ENCODE measurements at regions not wholly inside any gene's neighbourhood (a gene's known extent, or its start where the extent isn't known, plus 50 kb on each side); places are given as distances from the start of the nearest gene placed in this dataset.

DNA sequence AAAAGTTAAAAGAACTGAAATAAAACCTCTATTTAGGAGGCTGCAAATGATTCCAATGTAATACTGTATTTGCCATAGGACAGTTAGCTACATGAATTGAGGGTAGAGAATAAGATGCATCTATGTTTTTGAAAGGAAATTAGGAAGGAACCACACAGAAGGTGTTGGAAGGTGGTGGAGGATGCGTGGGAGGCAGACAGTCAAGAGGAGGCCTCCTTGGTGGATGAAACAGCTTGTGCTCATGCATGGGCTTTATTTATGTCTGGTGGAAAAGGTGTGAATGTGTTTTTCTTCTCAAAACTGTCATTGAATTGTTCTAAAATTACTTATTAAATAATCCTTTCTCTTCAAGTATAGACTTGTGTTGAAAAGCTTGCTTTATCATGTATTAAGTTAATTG is 314.4 kb upstream of the NPSR1 start:
- TF ChIP-seq, protein P1, sequence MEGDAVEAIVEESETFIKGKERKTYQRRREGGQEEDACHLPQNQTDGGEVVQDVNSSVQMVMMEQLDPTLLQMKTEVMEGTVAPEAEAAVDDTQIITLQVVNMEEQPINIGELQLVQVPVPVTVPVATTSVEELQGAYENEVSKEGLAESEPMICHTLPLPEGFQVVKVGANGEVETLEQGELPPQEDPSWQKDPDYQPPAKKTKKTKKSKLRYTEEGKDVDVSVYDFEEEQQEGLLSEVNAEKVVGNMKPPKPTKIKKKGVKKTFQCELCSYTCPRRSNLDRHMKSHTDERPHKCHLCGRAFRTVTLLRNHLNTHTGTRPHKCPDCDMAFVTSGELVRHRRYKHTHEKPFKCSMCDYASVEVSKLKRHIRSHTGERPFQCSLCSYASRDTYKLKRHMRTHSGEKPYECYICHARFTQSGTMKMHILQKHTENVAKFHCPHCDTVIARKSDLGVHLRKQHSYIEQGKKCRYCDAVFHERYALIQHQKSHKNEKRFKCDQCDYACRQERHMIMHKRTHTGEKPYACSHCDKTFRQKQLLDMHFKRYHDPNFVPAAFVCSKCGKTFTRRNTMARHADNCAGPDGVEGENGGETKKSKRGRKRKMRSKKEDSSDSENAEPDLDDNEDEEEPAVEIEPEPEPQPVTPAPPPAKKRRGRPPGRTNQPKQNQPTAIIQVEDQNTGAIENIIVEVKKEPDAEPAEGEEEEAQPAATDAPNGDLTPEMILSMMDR (IDR thresholded peaks at IDR 0.05; ENCODE audit: unreplicated experiment): no peak
- H3K4me1 Mint-ChIP-seq (ENCODE audit: insufficient read depth, unreplicated experiment): peaks cover 20% of the 10 kb centered on the region
- H3K36me3 Mint-ChIP-seq (ENCODE audit: insufficient read depth, unreplicated experiment): no peaks in the 10 kb centered on the region
- H3K4me3 Mint-ChIP-seq (ENCODE audit: unreplicated experiment): no peak overlapping the region
- intact Hi-C loops (cut with micrococcal nuclease): no loop called here
- BruUV-seq (replicated peaks): no TSS peak
- ChIA-PET CTCF (interaction anchor here (0.7 to 1.2 kb wide), 2 partner anchors 23 to 741 kb away, joined by 3 to 7 read pairs; no protein-coding TSS in a partner anchor), POLR2A (interaction anchor here (0.8 kb wide), 1 partner anchor 365 kb away, joined by 3 read pairs; no protein-coding TSS in a partner anchor)
- H3K27ac Mint-ChIP-seq (ENCODE audit: low read depth, unreplicated experiment): no peak overlapping the region
- no peaks in the 10 kb centered on the region for H3K27me3 Mint-ChIP-seq (ENCODE audit: insufficient read depth, unreplicated experiment)
- DNase-seq (ENCODE audit: unreplicated experiment): no peak
- H3K9me3 Mint-ChIP-seq (ENCODE audit: unreplicated experiment): no peaks in the 10 kb centered on the region

DNA sequence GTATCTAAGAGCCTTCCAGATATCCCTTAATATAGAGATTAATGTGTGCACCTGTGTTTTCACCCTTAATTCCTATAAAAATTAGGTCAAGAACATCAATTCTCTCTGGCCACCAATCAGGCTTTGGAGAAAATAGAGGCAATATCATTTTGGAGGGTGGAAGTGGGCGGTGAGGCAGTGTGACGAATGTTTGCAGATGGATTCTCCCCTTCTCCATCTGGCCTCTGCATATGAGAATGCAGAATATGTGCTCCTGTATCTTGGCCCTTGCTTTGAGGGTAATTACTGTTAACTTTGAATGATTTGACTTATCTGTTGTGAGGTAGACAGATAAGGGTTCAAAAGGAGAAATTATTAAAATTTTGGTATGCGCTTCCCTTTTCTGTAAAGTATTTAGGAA is 304.0 kb upstream of the NPSR1 start:
- no peaks in the 10 kb centered on the region for H3K9me3 Mint-ChIP-seq (ENCODE audit: unreplicated experiment)
- TF ChIP-seq, protein P1 (IDR thresholded peaks at IDR 0.05; ENCODE audit: unreplicated experiment): no peak
- no peaks in the 10 kb centered on the region for H3K36me3 Mint-ChIP-seq (ENCODE audit: insufficient read depth, unreplicated experiment)
- ChIA-PET CTCF (no interaction called here), POLR2A (no interaction called here)
- peaks cover 16% of the 10 kb centered on the region for H3K4me1 Mint-ChIP-seq (ENCODE audit: insufficient read depth, unreplicated experiment)
- no peaks in the 10 kb centered on the region for H3K27me3 Mint-ChIP-seq (ENCODE audit: insufficient read depth, unreplicated experiment)
- H3K4me3 Mint-ChIP-seq (ENCODE audit: unreplicated experiment): no peak overlapping the region
- intact Hi-C loops (cut with micrococcal nuclease): no loop called here
- BruUV-seq (replicated peaks): no TSS peak
- no peak for DNase-seq (ENCODE audit: unreplicated experiment)
- H3K27ac Mint-ChIP-seq (ENCODE audit: low read depth, unreplicated experiment): no peak overlapping the region

DNA sequence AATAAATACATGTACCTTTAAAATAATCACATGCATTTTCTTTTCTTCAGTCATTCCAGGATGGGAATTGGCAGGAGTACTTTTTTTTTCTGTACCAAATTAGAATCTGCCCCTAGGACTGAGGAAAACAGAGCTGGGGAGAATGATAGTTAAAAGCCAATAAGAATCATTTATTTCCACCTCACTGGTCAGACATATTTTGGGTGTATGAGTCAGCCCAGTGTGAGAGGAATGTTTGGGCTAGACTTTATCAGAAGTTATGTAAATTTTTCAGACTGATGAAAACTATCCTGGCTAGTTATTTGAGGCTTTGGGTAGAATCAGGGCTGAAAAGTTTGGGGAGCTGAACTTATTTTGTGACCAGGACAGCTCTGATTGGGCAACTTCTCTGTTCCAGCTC is 303.1 kb upstream of the NPSR1 start:
- peaks cover 16% of the 10 kb centered on the region for H3K4me1 Mint-ChIP-seq (ENCODE audit: insufficient read depth, unreplicated experiment)
- ChIA-PET CTCF (no interaction called here), POLR2A (no interaction called here)
- no peaks in the 10 kb centered on the region for H3K36me3 Mint-ChIP-seq (ENCODE audit: insufficient read depth, unreplicated experiment)
- intact Hi-C loops (cut with micrococcal nuclease): no loop called here
- H3K4me3 Mint-ChIP-seq (ENCODE audit: unreplicated experiment): no peak overlapping the region
- H3K27me3 Mint-ChIP-seq (ENCODE audit: insufficient read depth, unreplicated experiment): no peaks in the 10 kb centered on the region
- peak; percentile 15 for DNase-seq (ENCODE audit: unreplicated experiment)
- no peaks in the 10 kb centered on the region for H3K9me3 Mint-ChIP-seq (ENCODE audit: unreplicated experiment)
- TF ChIP-seq, protein P1 (IDR thresholded peaks at IDR 0.05; ENCODE audit: unreplicated experiment): no peak
- H3K27ac Mint-ChIP-seq (ENCODE audit: low read depth, unreplicated experiment): no peak overlapping the region
- BruUV-seq (replicated peaks): no TSS peak

DNA sequence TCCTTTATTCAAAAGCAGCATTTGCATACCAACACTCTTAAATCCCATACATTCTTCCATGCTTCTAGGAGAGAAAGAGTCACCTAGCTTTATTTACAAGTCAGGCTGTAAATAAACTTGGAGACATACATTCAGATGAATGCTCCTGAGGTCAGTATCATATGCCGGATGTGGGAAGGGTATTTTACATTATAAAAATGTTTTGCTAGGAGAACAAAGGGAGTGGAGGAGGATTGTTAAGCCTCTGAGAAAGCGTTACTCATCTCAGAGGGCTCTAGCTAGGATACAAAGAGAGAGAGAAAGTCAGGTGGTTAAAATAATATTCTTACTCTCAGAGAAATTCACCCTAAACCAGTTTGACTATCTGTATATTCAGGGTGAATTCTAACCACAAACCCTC is 300.9 kb upstream of the NPSR1 start:
- H3K9me3 Mint-ChIP-seq (ENCODE audit: unreplicated experiment): no peaks in the 10 kb centered on the region
- no peaks in the 10 kb centered on the region for H3K36me3 Mint-ChIP-seq (ENCODE audit: insufficient read depth, unreplicated experiment)
- CTCF ChIA-PET: interaction anchor here (0.6 to 1.3 kb wide), 2 partner anchors 240 to 242 kb away, joined by 3 read pairs; no protein-coding TSS in a partner anchor
- no TSS peak for BruUV-seq (replicated peaks)
- no peaks in the 10 kb centered on the region for H3K27me3 Mint-ChIP-seq (ENCODE audit: insufficient read depth, unreplicated experiment)
- H3K27ac Mint-ChIP-seq (ENCODE audit: low read depth, unreplicated experiment): no peak overlapping the region
- TF ChIP-seq, protein P1 (IDR thresholded peaks at IDR 0.05; ENCODE audit: unreplicated experiment): no peak
- intact Hi-C loops (cut with micrococcal nuclease): no loop called here
- POLR2A ChIA-PET: no interaction called here
- DNase-seq (ENCODE audit: unreplicated experiment): peak; percentile 15
- peaks cover 16% of the 10 kb centered on the region for H3K4me1 Mint-ChIP-seq (ENCODE audit: insufficient read depth, unreplicated experiment)
- H3K4me3 Mint-ChIP-seq (ENCODE audit: unreplicated experiment): no peak overlapping the region

All from MCF 10A (cell line).